ENCODE measurements at regions not wholly inside any gene's neighbourhood (a gene's known extent, or its start where the extent isn't known, plus 50 kb on each side); places are given as distances from the start of the nearest gene placed in this dataset.

DNA sequence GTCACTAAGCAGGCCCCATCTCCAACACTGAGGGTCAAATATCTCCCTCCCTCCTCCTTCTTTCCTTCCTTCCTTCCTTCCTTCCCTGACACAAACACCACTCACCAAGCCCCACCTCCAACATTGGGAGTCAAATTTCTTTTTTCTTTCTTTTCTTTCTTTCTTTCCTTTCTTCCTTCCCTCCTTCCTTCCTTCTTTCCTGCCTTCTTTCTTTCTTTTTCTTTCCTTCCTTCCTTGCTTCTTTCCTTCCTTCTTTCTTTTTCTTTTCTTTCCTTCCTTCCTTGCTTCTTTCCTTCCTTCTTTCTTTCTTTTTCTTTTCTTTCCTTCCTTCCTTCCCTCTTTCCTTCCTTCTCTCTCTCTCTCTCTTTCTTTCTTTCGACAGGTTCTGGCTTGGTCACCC, 79.2 kb upstream of the ETS2 start:
- H3K9ac ChIP-seq (ENCODE audit: low read length) = no peak overlapping the region
- no peaks in the 10 kb centered on the region for H3K4me1 ChIP-seq (ENCODE audit: low read length)
- no peak overlapping the region for H2AFZ ChIP-seq (ENCODE audit: low read length)
- no peaks in the 10 kb centered on the region for H3K27me3 ChIP-seq (replicated peaks; ENCODE audit: insufficient read depth, low read length)
- H3K27ac ChIP-seq (ENCODE audit: low read length) = no peak overlapping the region
- no peak overlapping the region for H3K4me2 ChIP-seq (ENCODE audit: low read depth, low read length)
- no peaks in the 10 kb centered on the region for H4K20me1 ChIP-seq (ENCODE audit: insufficient read depth, low read length)
- H3K36me3 ChIP-seq (replicated peaks; ENCODE audit: insufficient read depth, low read length) = no peaks in the 10 kb centered on the region
- TF ChIP-seq EZH2 (optimal IDR thresholded peaks at IDR 0.05; ENCODE audit: low read depth, low read length) = no peak
- no peak for TF ChIP-seq EZH2phosphoT487 (IDR thresholded peaks at IDR 0.05; ENCODE audit: low read length)
- TF ChIP-seq, protein P1, sequence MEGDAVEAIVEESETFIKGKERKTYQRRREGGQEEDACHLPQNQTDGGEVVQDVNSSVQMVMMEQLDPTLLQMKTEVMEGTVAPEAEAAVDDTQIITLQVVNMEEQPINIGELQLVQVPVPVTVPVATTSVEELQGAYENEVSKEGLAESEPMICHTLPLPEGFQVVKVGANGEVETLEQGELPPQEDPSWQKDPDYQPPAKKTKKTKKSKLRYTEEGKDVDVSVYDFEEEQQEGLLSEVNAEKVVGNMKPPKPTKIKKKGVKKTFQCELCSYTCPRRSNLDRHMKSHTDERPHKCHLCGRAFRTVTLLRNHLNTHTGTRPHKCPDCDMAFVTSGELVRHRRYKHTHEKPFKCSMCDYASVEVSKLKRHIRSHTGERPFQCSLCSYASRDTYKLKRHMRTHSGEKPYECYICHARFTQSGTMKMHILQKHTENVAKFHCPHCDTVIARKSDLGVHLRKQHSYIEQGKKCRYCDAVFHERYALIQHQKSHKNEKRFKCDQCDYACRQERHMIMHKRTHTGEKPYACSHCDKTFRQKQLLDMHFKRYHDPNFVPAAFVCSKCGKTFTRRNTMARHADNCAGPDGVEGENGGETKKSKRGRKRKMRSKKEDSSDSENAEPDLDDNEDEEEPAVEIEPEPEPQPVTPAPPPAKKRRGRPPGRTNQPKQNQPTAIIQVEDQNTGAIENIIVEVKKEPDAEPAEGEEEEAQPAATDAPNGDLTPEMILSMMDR (IDR thresholded peaks at IDR 0.05; ENCODE audit: low read length) = no peak
- no peaks in the 10 kb centered on the region for H3K9me2 ChIP-seq (replicated peaks; ENCODE audit: insufficient read depth, low read length)
- H3K4me3 ChIP-seq (ENCODE audit: low read length) = no peak overlapping the region
- no peaks in the 10 kb centered on the region for H3K9me3 ChIP-seq (replicated peaks; ENCODE audit: insufficient read depth, low read length)
- H3K79me2 ChIP-seq (ENCODE audit: low read length) = no peaks in the 10 kb centered on the region
- H3F3A ChIP-seq (ENCODE audit: insufficient read depth, low read length) = no peaks in the 10 kb centered on the region
- DNase-seq = no peak

DNA sequence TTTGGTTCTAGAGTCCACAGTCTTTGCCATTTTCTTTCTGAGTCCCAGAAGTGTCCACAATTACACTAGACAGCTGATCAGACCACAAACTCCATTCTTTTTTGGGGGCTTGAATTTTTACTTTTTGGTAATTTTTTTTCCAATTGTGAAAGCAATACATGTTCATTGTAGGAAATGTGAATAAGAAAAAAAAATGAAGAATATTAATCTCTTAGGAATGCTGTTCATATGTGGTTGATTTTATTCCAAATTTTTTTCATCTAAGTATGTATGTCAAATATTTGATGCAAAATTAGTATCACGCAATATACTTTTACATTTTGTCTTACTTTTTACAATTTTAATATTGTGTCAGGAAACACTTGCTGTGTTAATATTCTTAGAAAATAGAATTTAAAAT, 76.4 kb upstream of the ETS2 start:
- no peak overlapping the region for H2AFZ ChIP-seq (ENCODE audit: low read length)
- H4K20me1 ChIP-seq (ENCODE audit: insufficient read depth, low read length) = no peaks in the 10 kb centered on the region
- H3F3A ChIP-seq (ENCODE audit: insufficient read depth, low read length) = peaks cover 4% of the 10 kb centered on the region
- H3K4me2 ChIP-seq (ENCODE audit: low read depth, low read length) = no peak overlapping the region
- no peak overlapping the region for H3K27ac ChIP-seq (ENCODE audit: low read length)
- peaks cover under 1% of the 10 kb centered on the region; the same call in 1 of the 2 replicates for H3K27me3 ChIP-seq (replicated peaks; ENCODE audit: insufficient read depth, low read length)
- no peaks in the 10 kb centered on the region for H3K9me2 ChIP-seq (replicated peaks; ENCODE audit: insufficient read depth, low read length)
- no peaks in the 10 kb centered on the region for H3K79me2 ChIP-seq (ENCODE audit: low read length)
- DNase-seq = no peak
- TF ChIP-seq, protein P1 (IDR thresholded peaks at IDR 0.05; ENCODE audit: low read length) = no peak
- TF ChIP-seq EZH2 (optimal IDR thresholded peaks at IDR 0.05; ENCODE audit: low read depth, low read length) (no peak), EZH2phosphoT487 (IDR thresholded peaks at IDR 0.05; ENCODE audit: low read length) (no peak)
- no peaks in the 10 kb centered on the region for H3K9me3 ChIP-seq (replicated peaks; ENCODE audit: insufficient read depth, low read length)
- no peaks in the 10 kb centered on the region for H3K36me3 ChIP-seq (replicated peaks; ENCODE audit: insufficient read depth, low read length)
- no peak overlapping the region for H3K9ac ChIP-seq (ENCODE audit: low read length)
- H3K4me1 ChIP-seq (ENCODE audit: low read length) = peaks cover 1% of the 10 kb centered on the region; the same call in 1 of the 2 replicates
- H3K4me3 ChIP-seq (ENCODE audit: low read length) = no peak overlapping the region

DNA sequence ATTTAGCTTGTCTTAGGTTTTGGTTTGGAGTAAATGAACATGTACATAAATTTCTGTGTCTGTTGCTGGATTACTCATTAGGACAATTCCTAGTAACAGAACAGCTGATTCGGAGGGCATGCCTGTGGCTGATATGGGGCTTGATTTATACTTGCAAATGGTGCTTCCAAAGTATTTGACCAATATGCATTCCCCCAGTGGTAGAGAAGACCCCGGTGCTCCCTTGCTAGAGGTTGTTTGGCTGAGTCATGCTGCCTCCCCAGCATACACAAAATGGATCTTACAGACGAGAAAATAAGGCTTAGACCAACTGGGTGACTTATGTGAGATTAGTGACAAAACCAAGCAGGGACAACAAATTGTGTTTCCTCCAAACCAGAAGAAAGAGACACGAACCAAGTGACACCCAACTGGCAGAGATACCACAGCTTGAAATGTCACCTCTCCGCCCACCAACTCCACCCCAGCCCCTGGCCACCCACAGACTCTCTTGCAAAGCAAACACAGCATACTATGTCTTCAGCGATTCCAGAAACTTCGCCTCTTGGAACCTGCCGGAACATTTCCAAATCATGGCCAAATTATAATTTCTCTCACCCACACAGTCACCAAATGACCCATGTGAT, 75.9 kb upstream of the ETS2 start:
- Histone ChIP-seq H3K9me3 (replicated peaks; ENCODE audit: insufficient read depth, low read length) (no peaks in the 10 kb centered on the region), H3K4me2 (ENCODE audit: low read depth, low read length) (no peak overlapping the region), H3K79me2 (ENCODE audit: low read length) (no peaks in the 10 kb centered on the region), H3K4me1 (ENCODE audit: low read length) (peaks cover 7% of the 10 kb centered on the region; the same call in 1 of the 2 replicates), H3K9me2 (replicated peaks; ENCODE audit: insufficient read depth, low read length) (no peaks in the 10 kb centered on the region), H2AFZ (ENCODE audit: low read length) (no peak overlapping the region), H3K9ac (ENCODE audit: low read length) (no peak overlapping the region), H3K27me3 (replicated peaks; ENCODE audit: insufficient read depth, low read length) (peaks cover 6% of the 10 kb centered on the region), H3F3A (ENCODE audit: insufficient read depth, low read length) (peaks cover 9% of the 10 kb centered on the region), H3K36me3 (replicated peaks; ENCODE audit: insufficient read depth, low read length) (no peaks in the 10 kb centered on the region), H3K4me3 (ENCODE audit: low read length) (no peak overlapping the region), H4K20me1 (ENCODE audit: insufficient read depth, low read length) (no peaks in the 10 kb centered on the region), H3K27ac (ENCODE audit: low read length) (no peak overlapping the region)
- DNase-seq = no peak
- TF ChIP-seq EZH2 (optimal IDR thresholded peaks at IDR 0.05; ENCODE audit: low read depth, low read length) = no peak
- TF ChIP-seq EZH2phosphoT487 (IDR thresholded peaks at IDR 0.05; ENCODE audit: low read length) = no peak
- TF ChIP-seq, protein P1 (IDR thresholded peaks at IDR 0.05; ENCODE audit: low read length) = no peak

All from MM.1S (cell line).